ENCODE measurements at regions not wholly inside any gene's neighbourhood (a gene's known extent, or its start where the extent isn't known, plus 50 kb on each side); places are given as distances from the start of the nearest gene placed in this dataset.

DNA sequence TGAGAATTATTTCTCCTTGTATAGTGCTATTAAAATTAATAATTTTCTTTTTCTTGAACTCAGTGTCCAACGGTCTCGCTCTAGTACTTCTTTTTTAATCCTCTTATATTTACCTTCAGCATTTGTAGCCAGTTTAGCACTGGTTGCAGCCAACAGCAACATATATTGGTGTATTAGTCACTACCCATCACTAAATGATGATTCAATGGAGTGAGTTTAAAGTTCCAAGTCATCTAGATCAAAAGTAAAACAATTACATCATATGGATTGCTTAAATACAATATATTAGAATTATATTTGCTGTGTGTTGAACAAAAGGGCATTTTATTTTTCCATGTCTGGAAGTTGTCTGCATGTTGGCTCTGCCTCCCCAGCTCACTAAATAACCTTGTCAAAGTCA lies 591.8 kb downstream of the ADGRL2 start:
- in situ Hi-C loops (cut with MboI; ENCODE audit: low sequenced_read_pairs) (no loop called here), intact Hi-C loops (cut with micrococcal nuclease) (no loop called here), dilution Hi-C loops (cut with HindIII; ENCODE audit: low sequenced_read_pairs, unreplicated experiment) (no loop called here)
- BruUV-seq (replicated peaks) = no TSS peak
- H4K8ac ChIP-seq (ENCODE audit: low read depth in 2 of 2, low read length in 2 of 2) = no peak overlapping the region
- no peak overlapping the region for H2BK120ac ChIP-seq (ENCODE audit: low read depth, low read length)
- H2AK9ac ChIP-seq (replicated peaks; ENCODE audit: low read depth, low read length, poor library complexity) = no peak overlapping the region
- H2BK5ac ChIP-seq (ENCODE audit: low read depth, low read length, poor library complexity, severe bottlenecking) = no peak overlapping the region
- no peaks in the 10 kb centered on the region for H4K20me1 ChIP-seq (ENCODE audit: insufficient read depth, low read length)
- no peak overlapping the region for H3K23ac ChIP-seq (ENCODE audit: low read depth, low read length)
- DNase-seq = peak; percentile 34
- H3K4me2 ChIP-seq (ENCODE audit: low read depth, low read length) = no peak overlapping the region
- H2AK5ac ChIP-seq (ENCODE audit: low read depth, low read length) = no peak overlapping the region
- TF ChIP-seq BHLHE40 (IDR thresholded peaks at IDR 0.05; ENCODE audit: low read depth, low read length) (no peak), RFX5 (IDR thresholded peaks at IDR 0.05; ENCODE audit: low read depth, low read length) (no peak), CHD1 (IDR thresholded peaks at IDR 0.05; ENCODE audit: low read depth, low read length) (no peak), NFE2L2 (IDR thresholded peaks at IDR 0.05; ENCODE audit: low read depth, low read length) (no peak), FOS (IDR thresholded peaks at IDR 0.05; ENCODE audit: low read depth, low read length) (no peak), RCOR1 (IDR thresholded peaks at IDR 0.05; ENCODE audit: insufficient replicate concordance, low read length) (no peak), RAD21 (IDR thresholded peaks at IDR 0.05; ENCODE audit: low read length) (no peak), POLR2A (IDR thresholded peaks at IDR 0.05; ENCODE audit: low read depth, low read length) (no peak), MAZ (IDR thresholded peaks at IDR 0.05; ENCODE audit: borderline replicate concordance, low read depth, low read length) (no peak), MAFK (IDR thresholded peaks at IDR 0.05; ENCODE audit: low read depth, low read length) (no peak), MXI1 (IDR thresholded peaks at IDR 0.05; ENCODE audit: borderline replicate concordance, low read depth, low read length) (no peak), CEBPB (IDR thresholded peaks at IDR 0.05; ENCODE audit: low read depth, low read length) (no peak)
- TF ChIP-seq, protein P1, sequence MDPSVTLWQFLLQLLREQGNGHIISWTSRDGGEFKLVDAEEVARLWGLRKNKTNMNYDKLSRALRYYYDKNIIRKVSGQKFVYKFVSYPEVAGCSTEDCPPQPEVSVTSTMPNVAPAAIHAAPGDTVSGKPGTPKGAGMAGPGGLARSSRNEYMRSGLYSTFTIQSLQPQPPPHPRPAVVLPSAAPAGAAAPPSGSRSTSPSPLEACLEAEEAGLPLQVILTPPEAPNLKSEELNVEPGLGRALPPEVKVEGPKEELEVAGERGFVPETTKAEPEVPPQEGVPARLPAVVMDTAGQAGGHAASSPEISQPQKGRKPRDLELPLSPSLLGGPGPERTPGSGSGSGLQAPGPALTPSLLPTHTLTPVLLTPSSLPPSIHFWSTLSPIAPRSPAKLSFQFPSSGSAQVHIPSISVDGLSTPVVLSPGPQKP (IDR thresholded peaks at IDR 0.05; ENCODE audit: borderline replicate concordance, low read depth, low read length) = no peak
- TF ChIP-seq, protein P2, sequence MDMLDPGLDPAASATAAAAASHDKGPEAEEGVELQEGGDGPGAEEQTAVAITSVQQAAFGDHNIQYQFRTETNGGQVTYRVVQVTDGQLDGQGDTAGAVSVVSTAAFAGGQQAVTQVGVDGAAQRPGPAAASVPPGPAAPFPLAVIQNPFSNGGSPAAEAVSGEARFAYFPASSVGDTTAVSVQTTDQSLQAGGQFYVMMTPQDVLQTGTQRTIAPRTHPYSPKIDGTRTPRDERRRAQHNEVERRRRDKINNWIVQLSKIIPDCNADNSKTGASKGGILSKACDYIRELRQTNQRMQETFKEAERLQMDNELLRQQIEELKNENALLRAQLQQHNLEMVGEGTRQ (IDR thresholded peaks at IDR 0.05; ENCODE audit: low read depth, low read length) = no peak
- TF ChIP-seq, protein P3, sequence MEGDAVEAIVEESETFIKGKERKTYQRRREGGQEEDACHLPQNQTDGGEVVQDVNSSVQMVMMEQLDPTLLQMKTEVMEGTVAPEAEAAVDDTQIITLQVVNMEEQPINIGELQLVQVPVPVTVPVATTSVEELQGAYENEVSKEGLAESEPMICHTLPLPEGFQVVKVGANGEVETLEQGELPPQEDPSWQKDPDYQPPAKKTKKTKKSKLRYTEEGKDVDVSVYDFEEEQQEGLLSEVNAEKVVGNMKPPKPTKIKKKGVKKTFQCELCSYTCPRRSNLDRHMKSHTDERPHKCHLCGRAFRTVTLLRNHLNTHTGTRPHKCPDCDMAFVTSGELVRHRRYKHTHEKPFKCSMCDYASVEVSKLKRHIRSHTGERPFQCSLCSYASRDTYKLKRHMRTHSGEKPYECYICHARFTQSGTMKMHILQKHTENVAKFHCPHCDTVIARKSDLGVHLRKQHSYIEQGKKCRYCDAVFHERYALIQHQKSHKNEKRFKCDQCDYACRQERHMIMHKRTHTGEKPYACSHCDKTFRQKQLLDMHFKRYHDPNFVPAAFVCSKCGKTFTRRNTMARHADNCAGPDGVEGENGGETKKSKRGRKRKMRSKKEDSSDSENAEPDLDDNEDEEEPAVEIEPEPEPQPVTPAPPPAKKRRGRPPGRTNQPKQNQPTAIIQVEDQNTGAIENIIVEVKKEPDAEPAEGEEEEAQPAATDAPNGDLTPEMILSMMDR (conservative IDR thresholded peaks at IDR 0.05; ENCODE audit: low read depth, low read length) = no peak
- H3K18ac ChIP-seq (ENCODE audit: low read depth, low read length) = no peak overlapping the region
- H3K4me3 ChIP-seq (ENCODE audit: insufficient read depth, low read depth, low read length) = no peak overlapping the region
- H3K79me1 ChIP-seq (ENCODE audit: low read depth in 1 of 2, low read length in 2 of 2) = no peaks in the 10 kb centered on the region
- H2BK20ac ChIP-seq (ENCODE audit: low read depth, low read length) = no peak overlapping the region
- H4K5ac ChIP-seq (ENCODE audit: low read depth, low read length) = no peak overlapping the region
- peaks cover 3% of the 10 kb centered on the region; the same call in 1 of the 2 replicates for H3K9me3 ChIP-seq (ENCODE audit: control insufficient read depth, insufficient read depth, low read length)
- no peak overlapping the region for H2AFZ ChIP-seq (replicated peaks; ENCODE audit: low read length, poor library complexity)
- ChIA-PET CTCF (no interaction called here), POLR2A (ENCODE audit: unreplicated experiment) (no interaction called here)
- no peak overlapping the region for H2BK15ac ChIP-seq (ENCODE audit: low read depth, low read length)
- no peak overlapping the region for H4K91ac ChIP-seq (ENCODE audit: insufficient read depth, low read depth, low read length)
- H3K4me1 ChIP-seq (ENCODE audit: control insufficient read depth, insufficient read depth, low read length) = no peaks in the 10 kb centered on the region
- H3K9me1 ChIP-seq (ENCODE audit: insufficient read depth, low read length) = no peaks in the 10 kb centered on the region
- ATAC-seq (ENCODE audit: low read depth) = no peak
- no peak overlapping the region for H3K27ac ChIP-seq (ENCODE audit: insufficient read depth, low read length)
- no peak overlapping the region for H3K56ac ChIP-seq (ENCODE audit: extremely low read depth, insufficient read depth, low read length)
- H3K36me3 ChIP-seq (ENCODE audit: control insufficient read depth, insufficient read depth, low read length) = no peaks in the 10 kb centered on the region
- H3K14ac ChIP-seq (replicated peaks; ENCODE audit: low read depth, low read length) = no peak overlapping the region
- H3K27me3 ChIP-seq (ENCODE audit: control insufficient read depth, insufficient read depth, low read length) = no peaks in the 10 kb centered on the region
- no CpG with 5 or more reads among the region's 2 CpGs for WGBS, 2 experiments (ENCODE audit: extremely low coverage in 2 of 2, insufficient read length in 1 of 2)
- no peak overlapping the region for H3K9ac ChIP-seq (ENCODE audit: low read depth, low read length)
- no peak overlapping the region for H3K4ac ChIP-seq (ENCODE audit: low read depth, low read length)
